Neuronal stem cell (in vitro differentiated cells): ENCODE measurements at regions not wholly inside any gene's neighbourhood (a gene's known extent, or its start where the extent isn't known, plus 50 kb on each side); places are given as distances from the start of the nearest gene placed in this dataset.

Source experiments
- DNase-seq: peaks from one replicate; pipeline ENCODE4 v3.0.0-alpha.2; 2013; ENCODE audit warnings: low spot score
- H2AFZ ChIP-seq: one replicate; pipeline ENCODE4 v1.6.1; 2013; ENCODE audit warnings: mild to moderate bottlenecking, low read length, inconsistent platforms
- H2AK5ac ChIP-seq: 2 replicates; pipeline ENCODE4 v1.6.1; 2013; ENCODE audit warnings: low read depth, mild to moderate bottlenecking, inconsistent platforms, low read length, moderate library complexity, mixed read lengths
- H2BK120ac ChIP-seq: 2 replicates; pipeline ENCODE4 v1.6.1; 2013; ENCODE audit warnings: low read depth, mild to moderate bottlenecking, inconsistent platforms, low read length, moderate library complexity, mixed read lengths
- H2BK12ac ChIP-seq: one replicate; pipeline ENCODE4 v1.6.1; 2013; ENCODE audit warnings: low read length, inconsistent platforms
- H2BK15ac ChIP-seq: 2 replicates; pipeline ENCODE4 v1.6.1; 2013; ENCODE audit warnings: mild to moderate bottlenecking, low read length, inconsistent platforms, mixed read lengths
- H2BK5ac ChIP-seq: one replicate; pipeline ENCODE4 v1.6.1; 2013; ENCODE audit warnings: inconsistent platforms, mild to moderate bottlenecking, low read length, moderate library complexity
- H3K14ac ChIP-seq: one replicate; pipeline ENCODE4 v1.6.1; 2013; ENCODE audit warnings: low read length, inconsistent platforms
- H3K18ac ChIP-seq: 2 replicates; pipeline ENCODE4 v1.6.1; 2013; ENCODE audit warnings: low read length, inconsistent platforms
- H3K23ac ChIP-seq: 2 replicates; pipeline ENCODE4 v1.6.1; 2013; ENCODE audit warnings: low read depth, mild to moderate bottlenecking, mixed read lengths, low read length, inconsistent platforms; ENCODE audit not compliant: poor library complexity
- H3K27ac ChIP-seq: replicated peaks from 3 replicates; pipeline ENCODE4 v1.5.1; 2013; ENCODE audit warnings: low read length, inconsistent platforms
- H3K27me3 ChIP-seq, 3 experiments: 2 replicates each; pipeline ENCODE4 v1.6.1; 2013; ENCODE audit warnings: low read length in 3 of 3, mild to moderate bottlenecking in 2 of 3, inconsistent platforms in 1 of 3, low read depth in 1 of 3, mixed read lengths in 1 of 3, moderate library complexity in 1 of 3; ENCODE audit not compliant: control insufficient read depth in 3 of 3, insufficient read depth in 3 of 3
- H3K36me3 ChIP-seq, 2 donors: replicated peaks in 1 of 2; 2 replicates each; pipeline ENCODE4 v1.6.1; 2013; ENCODE audit warnings: low read length in 2 of 2; ENCODE audit not compliant: control insufficient read depth in 2 of 2, insufficient read depth in 2 of 2
- H3K4ac ChIP-seq: 2 replicates; pipeline ENCODE4 v1.6.1; 2013; ENCODE audit warnings: inconsistent platforms, mild to moderate bottlenecking, low read length, moderate library complexity
- H3K4me1 ChIP-seq, 2 donors: 1 replicate in 1 of 2; 2 replicates in 1 of 2; pipeline ENCODE4 v1.6.1; 2013; ENCODE audit warnings: low read length in 2 of 2, low read depth in 1 of 2; ENCODE audit not compliant: control insufficient read depth in 2 of 2, insufficient read depth in 1 of 2
- H3K4me2 ChIP-seq: one replicate; pipeline ENCODE4 v1.6.1; 2013; ENCODE audit warnings: mild to moderate bottlenecking, low read length, inconsistent platforms; ENCODE audit not compliant: insufficient read depth, poor library complexity, severe bottlenecking
- H3K4me3 ChIP-seq, 2 donors: 2 replicates each; pipeline ENCODE4 v1.5.1; 2013; ENCODE audit warnings: low read length in 2 of 2, mild to moderate bottlenecking in 2 of 2, inconsistent platforms in 1 of 2, moderate library complexity in 1 of 2
- H3K79me1 ChIP-seq: one replicate; pipeline ENCODE4 v1.6.1; 2013; ENCODE audit warnings: low read depth, mild to moderate bottlenecking, inconsistent platforms, low read length, moderate library complexity
- H3K9ac ChIP-seq: one replicate; pipeline ENCODE4 v1.6.1; 2013; ENCODE audit warnings: mild to moderate bottlenecking, low read depth, low read length, inconsistent platforms; ENCODE audit not compliant: poor library complexity
- H3K9me3 ChIP-seq, 2 donors: replicated peaks in 1 of 2; 2 replicates each; pipeline versions ENCODE3 to v1.6.1; 2013; ENCODE audit warnings: low read length in 2 of 2, mild to moderate bottlenecking in 2 of 2, inconsistent platforms in 1 of 2, low read depth in 1 of 2, mixed read lengths in 1 of 2, moderate library complexity in 1 of 2; ENCODE audit not compliant: control insufficient read depth in 2 of 2, insufficient read depth in 1 of 2
- H4K8ac ChIP-seq: one replicate; pipeline ENCODE4 v1.6.1; 2013; ENCODE audit warnings: low read depth, mild to moderate bottlenecking, inconsistent platforms, low read length, moderate library complexity
- H4K91ac ChIP-seq: one replicate; pipeline ENCODE4 v1.6.1; 2013; ENCODE audit warnings: low read length, low read depth, mild to moderate bottlenecking, inconsistent platforms; ENCODE audit not compliant: poor library complexity
- WGBS, 2 donors: extraction: QIAGEN DNeasy Blood & Tissue Kit; methylation state at CpG; one replicate each; pipeline ENCODE4 v1.1.7; 2013; ENCODE audit warnings: missing lambda C conversion rate in 2 of 2, mixed read lengths in 1 of 2; ENCODE audit not compliant: insufficient read length in 2 of 2, insufficient replicate concordance in 1 of 2; ENCODE audit errors: extremely low coverage in 2 of 2; 5-methylcytosine and 5-hydroxymethylcytosine counted together

- Histone ChIP-seq H3K36me3 (no peaks in the 10 kb centered on the region), H3K23ac (no peak overlapping the region), H2BK120ac (no peak overlapping the region), H3K27ac (no peak overlapping the region), H2BK15ac (no peak overlapping the region), H2AK5ac (no peak overlapping the region), H2BK12ac (no peak overlapping the region), H3K4me3 (no peak overlapping the region), H2BK5ac (no peak overlapping the region), H3K9ac (no peak overlapping the region), H4K8ac (no peak overlapping the region), H3K14ac (no peak overlapping the region), H3K27me3 (no peaks in the 10 kb centered on the region), H3K4ac (no peak overlapping the region), H3K18ac (no peak overlapping the region), H3K4me1 (peaks cover 0 to 2% of the 10 kb centered on the region in 2 donors), H3K9me3 (peaks cover 0 to 2% of the 10 kb centered on the region in 2 donors), H3K79me1 (no peaks in the 10 kb centered on the region), H4K91ac (no peak overlapping the region), H3K4me2 (no peak overlapping the region), H2AFZ (no peak overlapping the region)
- DNase-seq = no peak
- WGBS, 2 donors = no CpG with 5 or more reads among the region's 3 CpGs
Observed at GRCh38 chr11:127199306-127199801, 198.8 kb upstream of the KIRREL3 start.

- no peak overlapping the region for H4K91ac ChIP-seq
- no peak for DNase-seq
- no peak overlapping the region for H3K14ac ChIP-seq
- no CpG with 5 or more reads among the region's 8 CpGs for WGBS, 2 donors
- H2BK5ac ChIP-seq = no peak overlapping the region
- H2BK12ac ChIP-seq = no peak overlapping the region
- peaks cover 0 to 2% of the 10 kb centered on the region in 2 donors for H3K9me3 ChIP-seq
- no peaks in the 10 kb centered on the region for H3K27me3 ChIP-seq
- no peak overlapping the region for H3K9ac ChIP-seq
- H2AFZ ChIP-seq = no peak overlapping the region
- no peaks in the 10 kb centered on the region for H3K79me1 ChIP-seq
- no peaks in the 10 kb centered on the region for H3K36me3 ChIP-seq
- H2AK5ac ChIP-seq = no peak overlapping the region
- no peak overlapping the region for H2BK120ac ChIP-seq
- H3K4me2 ChIP-seq = no peak overlapping the region
- H3K4me1 ChIP-seq = peaks cover 0 to 2% of the 10 kb centered on the region in 2 donors
- H3K4ac ChIP-seq = no peak overlapping the region
- no peak overlapping the region for H3K4me3 ChIP-seq
- no peak overlapping the region for H2BK15ac ChIP-seq
- no peak overlapping the region for H3K23ac ChIP-seq
- no peak overlapping the region for H3K18ac ChIP-seq
- no peak overlapping the region for H4K8ac ChIP-seq
- H3K27ac ChIP-seq = no peak overlapping the region
Observed at GRCh38 chr11:127195501-127196120, 195.0 kb upstream of the KIRREL3 start.

GRCh38 chr11:127194521-127194920 lies 194.0 kb upstream of the KIRREL3 start:
- Histone ChIP-seq H3K9me3 (peaks cover 0 to 2% of the 10 kb centered on the region in 2 donors), H3K14ac (no peak overlapping the region), H3K36me3 (no peaks in the 10 kb centered on the region), H4K91ac (no peak overlapping the region), H3K23ac (no peak overlapping the region), H2BK5ac (no peak overlapping the region), H3K18ac (no peak overlapping the region), H3K27ac (no peak overlapping the region), H3K79me1 (no peaks in the 10 kb centered on the region), H2AK5ac (no peak overlapping the region), H3K4me1 (peaks cover 0 to 2% of the 10 kb centered on the region in 2 donors), H2AFZ (no peak overlapping the region), H3K27me3 (no peaks in the 10 kb centered on the region), H2BK120ac (no peak overlapping the region), H2BK15ac (no peak overlapping the region), H3K4me3 (no peak overlapping the region), H3K4ac (no peak overlapping the region), H2BK12ac (no peak overlapping the region), H3K4me2 (no peak overlapping the region), H4K8ac (no peak overlapping the region), H3K9ac (no peak overlapping the region)
- DNase-seq = no peak
- WGBS, 2 donors = no CpG with 5 or more reads among the region's 7 CpGs

GRCh38 chr11:127193950-127194349 lies 193.4 kb upstream of the KIRREL3 start:
- Histone ChIP-seq H2AK5ac (no peak overlapping the region), H3K79me1 (no peaks in the 10 kb centered on the region), H4K8ac (no peak overlapping the region), H2BK12ac (no peak overlapping the region), H2BK5ac (no peak overlapping the region), H2BK15ac (no peak overlapping the region), H3K36me3 (no peaks in the 10 kb centered on the region), H3K27ac (no peak overlapping the region), H2BK120ac (no peak overlapping the region), H3K27me3 (no peaks in the 10 kb centered on the region), H2AFZ (no peak overlapping the region), H3K14ac (no peak overlapping the region), H3K18ac (no peak overlapping the region), H4K91ac (no peak overlapping the region), H3K4me1 (peaks cover 0 to 2% of the 10 kb centered on the region in 2 donors), H3K23ac (no peak overlapping the region), H3K4me2 (no peak overlapping the region), H3K9ac (no peak overlapping the region), H3K4me3 (no peak overlapping the region), H3K9me3 (peaks cover 0 to 2% of the 10 kb centered on the region in 2 donors), H3K4ac (no peak overlapping the region)
- no peak for DNase-seq
- no CpG with 5 or more reads among the region's 3 CpGs for WGBS, 2 donors
